Forelimb muscle (tissue), 1 donor: ENCODE measurements at regions not wholly inside any gene's neighbourhood (a gene's known extent, or its start where the extent isn't known, plus 50 kb on each side); places are given as distances from the start of the nearest gene placed in this dataset.

Source experiments
- DNase-seq: peaks from one replicate; pipeline ENCODE4 v3.0.0-alpha.2; 2013; ENCODE audit warnings: low read depth

DNA sequence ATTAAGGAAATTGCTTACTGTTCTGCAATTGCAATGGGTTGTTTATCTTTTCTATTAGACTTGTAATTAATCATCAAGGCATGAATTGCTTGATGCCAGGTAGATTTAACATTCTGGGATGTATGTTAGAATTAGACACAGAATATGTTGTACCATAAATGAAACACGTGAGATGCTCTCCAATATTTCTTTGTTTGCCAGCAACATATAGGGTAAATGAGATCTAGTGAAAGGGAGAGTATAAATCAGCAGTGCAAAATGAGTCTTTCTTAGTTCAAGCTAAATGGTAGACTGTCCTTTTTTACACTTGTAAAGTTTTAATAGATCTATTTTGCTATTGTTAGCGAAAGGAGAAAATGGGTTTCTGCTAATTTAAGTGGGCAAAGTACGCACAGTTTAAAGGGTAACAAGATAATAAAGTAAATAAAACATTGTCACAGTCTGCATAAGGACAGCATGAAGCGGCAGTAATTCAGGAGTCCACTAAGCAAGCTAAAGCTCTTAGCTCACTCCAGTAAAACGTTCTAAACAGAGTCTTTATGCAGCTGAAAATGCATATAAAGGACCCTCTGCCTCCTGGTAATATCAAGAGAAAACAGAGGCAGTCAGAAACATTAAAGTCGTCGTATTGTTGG lies 1137.1 kb downstream of the OLFM4 start:
- DNase-seq: no peak

GRCh38 chr13:54173996-54174395 lies 1145.4 kb downstream of the OLFM4 start:
- DNase-seq: no peak

GRCh38 chr13:54175466-54175865 lies 1146.9 kb downstream of the OLFM4 start:
- no peak for DNase-seq

GRCh38 chr13:54177466-54177865 lies 1148.9 kb downstream of the OLFM4 start:
- no peak for DNase-seq

GRCh38 chr13:54183166-54183565 lies 1154.6 kb downstream of the OLFM4 start:
- no peak for DNase-seq

- DNase-seq: no peak
Observed at GRCh38 chr13:54183728-54184127, 1155.1 kb downstream of the OLFM4 start.

DNA sequence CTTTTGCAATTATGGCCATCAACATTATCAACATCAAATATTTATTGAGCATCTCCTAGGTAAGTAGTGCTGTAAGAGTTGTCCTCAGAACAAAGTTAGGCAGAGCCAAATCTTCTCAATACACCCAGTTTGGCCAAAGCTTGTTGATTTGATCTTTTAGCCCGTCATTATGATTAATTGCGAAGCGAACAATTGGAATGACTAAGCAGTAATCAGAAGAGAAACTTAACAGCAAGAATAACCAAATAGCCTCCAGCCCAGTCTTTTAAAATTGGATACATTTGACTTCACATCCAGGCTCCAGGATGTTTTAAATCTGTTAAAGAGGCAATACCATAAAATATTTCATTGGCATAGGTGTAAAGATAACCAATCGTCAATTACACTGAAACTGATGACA lies 1156.0 kb downstream of the OLFM4 start:
- no peak for DNase-seq

- no peak for DNase-seq
Observed at GRCh38 chr13:54185101-54185500, 1156.5 kb downstream of the OLFM4 start.

GRCh38 chr13:54185785-54186184 lies 1157.2 kb downstream of the OLFM4 start:
- no peak for DNase-seq

GRCh38 chr13:54187461-54187860 lies 1158.8 kb downstream of the OLFM4 start:
- no peak for DNase-seq

- no peak for DNase-seq
Observed at GRCh38 chr13:54194233-54195024, 1165.8 kb downstream of the OLFM4 start.

- no peak for DNase-seq
Observed at GRCh38 chr13:54196684-54197083, 1168.1 kb downstream of the OLFM4 start.

DNA sequence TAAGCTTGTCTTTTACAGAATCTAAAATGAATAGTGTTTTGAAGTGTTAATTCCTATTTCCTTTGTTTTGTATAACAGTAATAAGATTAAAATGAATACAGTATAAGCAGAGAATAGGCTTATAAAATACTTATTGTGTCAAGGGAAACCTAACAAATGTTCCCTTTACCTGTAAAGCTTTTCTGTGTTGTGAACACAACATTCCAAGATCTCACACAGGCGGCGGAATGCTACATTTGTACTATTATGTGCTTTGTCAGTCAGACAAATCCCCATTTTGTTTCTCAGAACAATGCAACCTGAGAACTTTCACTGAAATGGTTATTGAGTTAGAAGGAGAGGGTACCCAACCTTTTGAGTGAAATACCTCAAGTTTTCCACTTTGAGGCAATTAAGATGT lies 1170.3 kb downstream of the OLFM4 start:
- DNase-seq: no peak

GRCh38 chr13:54206626-54207025 lies 1178.0 kb downstream of the OLFM4 start:
- no peak for DNase-seq

- no peak for DNase-seq
Observed at GRCh38 chr13:54210397-54211049, 1181.9 kb downstream of the OLFM4 start.

- DNase-seq: no peak
Observed at GRCh38 chr13:54216221-54216620, 1187.6 kb downstream of the OLFM4 start.

GRCh38 chr13:54226876-54227275 lies 1198.3 kb downstream of the OLFM4 start:
- no peak for DNase-seq

- DNase-seq: no peak
Observed at GRCh38 chr13:54232700-54233099, 1204.1 kb downstream of the OLFM4 start.

DNA sequence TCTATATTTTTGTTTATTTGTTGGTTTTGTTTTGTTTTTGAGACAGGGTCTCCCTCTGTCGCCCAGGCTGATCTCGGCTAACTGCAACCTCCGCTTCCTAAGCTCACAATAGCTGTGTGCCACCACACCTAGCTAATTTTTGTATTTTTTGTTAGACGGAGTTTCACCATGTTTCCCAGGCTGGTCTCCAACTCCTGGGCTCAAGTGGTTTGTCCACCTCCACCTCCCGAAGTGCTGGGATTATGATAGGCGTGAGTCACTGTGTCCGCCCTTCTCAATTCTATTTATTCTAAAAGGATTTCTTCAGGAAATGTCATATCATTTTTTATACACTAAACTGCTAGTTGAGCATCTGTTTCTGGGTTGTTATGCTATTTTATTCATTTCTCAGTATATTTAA lies 1206.0 kb downstream of the OLFM4 start:
- no peak for DNase-seq

DNA sequence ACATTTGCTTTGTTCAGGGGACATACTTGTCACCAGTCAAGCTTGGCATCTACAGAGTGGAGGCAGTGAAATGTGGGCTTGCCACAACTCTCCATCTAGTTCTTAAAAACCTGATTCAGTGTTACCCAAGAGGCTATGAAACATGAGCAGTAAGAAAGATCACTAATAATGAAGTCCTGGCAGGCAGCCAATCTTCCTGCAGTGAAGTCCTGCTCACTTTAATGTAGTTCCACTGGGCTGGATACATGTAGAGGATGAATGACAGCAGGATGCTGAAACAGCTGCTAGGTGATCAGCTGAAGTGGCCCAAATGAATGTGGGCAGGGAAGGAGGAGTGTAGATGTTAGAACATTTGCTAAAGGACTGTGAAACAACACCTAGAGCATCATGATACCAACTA lies 1213.1 kb downstream of the OLFM4 start:
- no peak for DNase-seq

GRCh38 chr13:54248306-54248705 lies 1219.7 kb downstream of the OLFM4 start:
- no peak for DNase-seq

- no peak for DNase-seq
Observed at GRCh38 chr13:54261856-54262255, 1233.2 kb downstream of the OLFM4 start.

GRCh38 chr13:54263868-54264267 lies 1235.3 kb downstream of the OLFM4 start:
- DNase-seq: no peak
